MM.1S (cell line): ENCODE measurements at regions not wholly inside any gene's neighbourhood (a gene's known extent, or its start where the extent isn't known, plus 50 kb on each side); places are given as distances from the start of the nearest gene placed in this dataset.

ENCODE experiments used
- DNase-seq: peaks from one replicate; pipeline ENCODE4 v3.0.0-alpha.2; 2015
- H2AFZ ChIP-seq: fragments of 300-600 bp; sonication (generic); 2 replicates; pipeline ENCODE4 v1.6.0; 2016; ENCODE audit warnings: antibody characterized with exemption, low read length
- H3F3A ChIP-seq: fragments of 300-600 bp; sonication (generic); 2 replicates; pipeline ENCODE4 v1.6.1; 2016; ENCODE audit warnings: mild to moderate bottlenecking, antibody characterized with exemption, low read length, moderate library complexity, mixed read lengths; ENCODE audit not compliant: insufficient read depth
- H3K27ac ChIP-seq: fragments of 300-600 bp; sonication (generic); 2 replicates; pipeline ENCODE4 v1.5.1; 2016; ENCODE audit warnings: mild to moderate bottlenecking, low read length
- H3K27me3 ChIP-seq: fragments of 300-600 bp; sonication (generic); replicated peaks from 2 replicates; pipeline ENCODE4 v1.6.0; 2016; ENCODE audit warnings: low read length; ENCODE audit not compliant: insufficient read depth
- H3K36me3 ChIP-seq: fragments of 300-600 bp; sonication (generic); replicated peaks from 2 replicates; pipeline ENCODE4 v1.6.1; 2016; ENCODE audit warnings: mild to moderate bottlenecking, low read length, mixed read lengths; ENCODE audit not compliant: insufficient read depth
- H3K4me1 ChIP-seq: fragments of 300-600 bp; sonication (generic); 2 replicates; pipeline ENCODE4 v1.6.1; 2016; ENCODE audit warnings: low read length, mixed read lengths
- H3K4me2 ChIP-seq: fragments of 300-600 bp; sonication (generic); 2 replicates; pipeline ENCODE4 v1.6.0; 2016; ENCODE audit warnings: low read depth, low read length
- H3K4me3 ChIP-seq: fragments of 300-600 bp; sonication (generic); 2 replicates; pipeline ENCODE4 v1.5.1; 2016; ENCODE audit warnings: low read length, mixed read lengths
- H3K79me2 ChIP-seq: fragments of 300-600 bp; sonication (generic); 2 replicates; pipeline ENCODE4 v1.6.1; 2016; ENCODE audit warnings: mixed run types, low read length, mixed read lengths
- H3K9ac ChIP-seq: fragments of 300-600 bp; sonication (generic); 2 replicates; pipeline ENCODE4 v1.6.1; 2016; ENCODE audit warnings: low read length, mixed read lengths
- H3K9me2 ChIP-seq: fragments of 300-600 bp; sonication (generic); replicated peaks from 2 replicates; pipeline ENCODE4 v1.6.1; 2016; ENCODE audit warnings: mild to moderate bottlenecking, low read length, mixed read lengths; ENCODE audit not compliant: insufficient read depth
- H3K9me3 ChIP-seq: fragments of 300-600 bp; sonication (generic); replicated peaks from 2 replicates; pipeline ENCODE4 v1.6.1; 2016; ENCODE audit warnings: mild to moderate bottlenecking, low read length, mixed read lengths; ENCODE audit not compliant: insufficient read depth
- H4K20me1 ChIP-seq: fragments of 300-600 bp; sonication (generic); 2 replicates; pipeline ENCODE4 v1.6.1; 2016; ENCODE audit warnings: mild to moderate bottlenecking, low read length, moderate library complexity, mixed read lengths; ENCODE audit not compliant: insufficient read depth
- CTCF ChIP-seq: fragments of 300-600 bp; sonication (generic); IDR thresholded peaks from 2 replicates; pipeline ENCODE4 v1.5.1; 2016; ENCODE audit warnings: antibody characterized with exemption, low read length, mixed read lengths
- EZH2 ChIP-seq: fragments of 300-600 bp; sonication (generic); optimal IDR thresholded peaks from 2 replicates; pipeline ENCODE3; 2017; ENCODE audit warnings: low read depth, mild to moderate bottlenecking, antibody characterized with exemption, low read length, mixed read lengths
- EZH2phosphoT487 ChIP-seq: fragments of 300-600 bp; sonication (generic); IDR thresholded peaks from 2 replicates; pipeline ENCODE4 v1.6.1; 2018; ENCODE audit warnings: antibody characterized with exemption, low read length

GRCh38 chr10:8962249-8962648, 907.8 kb downstream of the GATA3 start:
- Histone ChIP-seq H3K4me3 (no peak overlapping the region), H3K4me2 (no peak overlapping the region), H3F3A (no peaks in the 10 kb centered on the region), H3K9me2 (no peaks in the 10 kb centered on the region), H3K27me3 (no peaks in the 10 kb centered on the region), H4K20me1 (no peaks in the 10 kb centered on the region), H2AFZ (no peak overlapping the region), H3K9ac (no peak overlapping the region), H3K9me3 (no peaks in the 10 kb centered on the region), H3K4me1 (no peaks in the 10 kb centered on the region), H3K36me3 (no peaks in the 10 kb centered on the region), H3K79me2 (no peaks in the 10 kb centered on the region), H3K27ac (no peak overlapping the region)
- no peak for DNase-seq
- TF ChIP-seq CTCF (no peak), EZH2phosphoT487 (no peak), EZH2 (no peak)

GRCh38 chr10:8967061-8967460, 912.6 kb downstream of the GATA3 start:
- Histone ChIP-seq H3K9ac (no peak overlapping the region), H4K20me1 (no peaks in the 10 kb centered on the region), H3K4me3 (no peak overlapping the region), H3K27me3 (no peaks in the 10 kb centered on the region), H3K9me2 (no peaks in the 10 kb centered on the region), H3K36me3 (no peaks in the 10 kb centered on the region), H3F3A (no peaks in the 10 kb centered on the region), H3K4me2 (no peak overlapping the region), H2AFZ (no peak overlapping the region), H3K27ac (no peak overlapping the region), H3K9me3 (no peaks in the 10 kb centered on the region), H3K4me1 (no peaks in the 10 kb centered on the region), H3K79me2 (no peaks in the 10 kb centered on the region)
- TF ChIP-seq CTCF (no peak), EZH2 (no peak), EZH2phosphoT487 (no peak)
- DNase-seq, result no peak

GRCh38 chr10:8969853-8970252, 915.4 kb downstream of the GATA3 start:
- Histone ChIP-seq H3K27ac (no peak overlapping the region), H3F3A (no peaks in the 10 kb centered on the region), H2AFZ (no peak overlapping the region), H4K20me1 (no peaks in the 10 kb centered on the region), H3K9me3 (no peaks in the 10 kb centered on the region), H3K79me2 (no peaks in the 10 kb centered on the region), H3K9me2 (no peaks in the 10 kb centered on the region), H3K4me1 (no peaks in the 10 kb centered on the region), H3K9ac (no peak overlapping the region), H3K4me3 (no peak overlapping the region), H3K27me3 (no peaks in the 10 kb centered on the region), H3K4me2 (no peak overlapping the region), H3K36me3 (no peaks in the 10 kb centered on the region)
- TF ChIP-seq EZH2, result no peak
- no peak for TF ChIP-seq CTCF
- no peak for TF ChIP-seq EZH2phosphoT487
- no peak for DNase-seq
